Memory B cell (primary cell): ENCODE measurements at regions not wholly inside any gene's neighbourhood (a gene's known extent, or its start where the extent isn't known, plus 50 kb on each side); places are given as distances from the start of the nearest gene placed in this dataset.
"Not testable (repeated sequence)": the region's sequence is repeated elsewhere in the genome, so short reads cannot be mapped to it uniquely, and the experiment has no call there.

Experiments used
- ATAC-seq: fragments of 150-1000 bp; cut with Tn5 transposase; 2 replicates; pipeline ENCODE4 v1.10.0; 2021; ENCODE audit warnings: low read depth, mild to moderate bottlenecking, moderate library complexity
- DNase-seq, 2 donors: peaks; one replicate each; pipeline ENCODE4 v3.0.0; 2022; ENCODE audit warnings: low spot score in 2 of 2
- H3K27ac Mint-ChIP-seq: one replicate; pipeline ENCODE4 v1.8.0; 2022; ENCODE audit warnings: mild to moderate bottlenecking, moderate library complexity, mixed read lengths
- H3K27me3 Mint-ChIP-seq: one replicate; pipeline ENCODE4 v1.8.0; 2022; ENCODE audit warnings: mixed read lengths
- H3K36me3 Mint-ChIP-seq: one replicate; pipeline ENCODE4 v1.8.0; 2022; ENCODE audit warnings: mild to moderate bottlenecking, mixed read lengths
- H3K4me1 Mint-ChIP-seq: one replicate; pipeline ENCODE4 v1.8.0; 2022; ENCODE audit warnings: mixed read lengths
- H3K4me3 Mint-ChIP-seq: one replicate; pipeline ENCODE4 v1.8.0; 2022; ENCODE audit warnings: mild to moderate bottlenecking, moderate library complexity, mixed read lengths
- H3K9me3 Mint-ChIP-seq: one replicate; pipeline ENCODE4 v1.8.0; 2022; ENCODE audit warnings: mixed read lengths

- no peak overlapping the region for H3K4me3 Mint-ChIP-seq
- H3K4me1 Mint-ChIP-seq: no peaks in the 10 kb centered on the region
- no peak for ATAC-seq
- H3K36me3 Mint-ChIP-seq: no peaks in the 10 kb centered on the region
- H3K27me3 Mint-ChIP-seq: no peaks in the 10 kb centered on the region
- no peak overlapping the region for H3K27ac Mint-ChIP-seq
- peaks cover 3% of the 10 kb centered on the region for H3K9me3 Mint-ChIP-seq
- no peak for DNase-seq
Observed at GRCh38 chr10:130713731-130714130, 577.5 kb downstream of the GLRX3 start.

- Mint-ChIP-seq H3K27me3 (no peaks in the 10 kb centered on the region), H3K36me3 (no peaks in the 10 kb centered on the region), H3K4me1 (no peaks in the 10 kb centered on the region), H3K27ac (no peak overlapping the region), H3K4me3 (no peak overlapping the region), H3K9me3 (peaks cover 1% of the 10 kb centered on the region)
- DNase-seq (no peak), ATAC-seq (no peak)
Observed at GRCh38 chr10:130714742-130715467, 578.7 kb downstream of the GLRX3 start.

- H3K27ac Mint-ChIP-seq: no peak overlapping the region
- DNase-seq (no peak), ATAC-seq (no peak)
- H3K27me3 Mint-ChIP-seq: no peaks in the 10 kb centered on the region
- no peaks in the 10 kb centered on the region for H3K36me3 Mint-ChIP-seq
- no peak overlapping the region for H3K4me3 Mint-ChIP-seq
- H3K9me3 Mint-ChIP-seq: peaks cover 1% of the 10 kb centered on the region
- no peaks in the 10 kb centered on the region for H3K4me1 Mint-ChIP-seq
Observed at GRCh38 chr10:130715686-130716670, 579.8 kb downstream of the GLRX3 start.

- no peak for DNase-seq
- no peak for ATAC-seq
- H3K4me3 Mint-ChIP-seq: no peak overlapping the region
- H3K36me3 Mint-ChIP-seq: no peaks in the 10 kb centered on the region
- no peaks in the 10 kb centered on the region for H3K4me1 Mint-ChIP-seq
- H3K27me3 Mint-ChIP-seq: no peaks in the 10 kb centered on the region
- no peak overlapping the region for H3K27ac Mint-ChIP-seq
- peaks cover 1% of the 10 kb centered on the region for H3K9me3 Mint-ChIP-seq
Observed at GRCh38 chr10:130717083-130717482, 580.9 kb downstream of the GLRX3 start.

- not testable (repeated sequence) for H3K4me1 Mint-ChIP-seq, H3K27ac Mint-ChIP-seq, H3K36me3 Mint-ChIP-seq, H3K27me3 Mint-ChIP-seq, DNase-seq, H3K9me3 Mint-ChIP-seq, H3K4me3 Mint-ChIP-seq, ATAC-seq
Observed at GRCh38 chr10:130718744-130719447, 582.7 kb downstream of the GLRX3 start.

GRCh38 chr10:130719448-130719752 lies 583.2 kb downstream of the GLRX3 start:
- H3K27ac Mint-ChIP-seq: no peak overlapping the region
- no peak overlapping the region for H3K4me3 Mint-ChIP-seq
- peaks cover 1% of the 10 kb centered on the region for H3K9me3 Mint-ChIP-seq
- H3K36me3 Mint-ChIP-seq: no peaks in the 10 kb centered on the region
- H3K4me1 Mint-ChIP-seq: no peaks in the 10 kb centered on the region
- no peaks in the 10 kb centered on the region for H3K27me3 Mint-ChIP-seq
- ATAC-seq (no peak), DNase-seq (no peak)

GRCh38 chr10:130720235-130720634 lies 584.0 kb downstream of the GLRX3 start:
- DNase-seq: no peak
- ATAC-seq: no peak
- Mint-ChIP-seq H3K4me1 (no peaks in the 10 kb centered on the region), H3K27ac (no peak overlapping the region), H3K9me3 (peaks cover 1% of the 10 kb centered on the region), H3K4me3 (no peak overlapping the region), H3K36me3 (no peaks in the 10 kb centered on the region), H3K27me3 (no peaks in the 10 kb centered on the region)

- no peaks in the 10 kb centered on the region for H3K4me1 Mint-ChIP-seq
- no peak overlapping the region for H3K27ac Mint-ChIP-seq
- H3K4me3 Mint-ChIP-seq: no peak overlapping the region
- no peaks in the 10 kb centered on the region for H3K36me3 Mint-ChIP-seq
- ATAC-seq: no peak
- DNase-seq: no peak
- no peaks in the 10 kb centered on the region for H3K27me3 Mint-ChIP-seq
- peaks cover 1% of the 10 kb centered on the region for H3K9me3 Mint-ChIP-seq
Observed at GRCh38 chr10:130721971-130722370, 585.8 kb downstream of the GLRX3 start.

GRCh38 chr10:130723704-130724103 lies 587.5 kb downstream of the GLRX3 start:
- Mint-ChIP-seq H3K27ac (no peak overlapping the region), H3K4me3 (no peak overlapping the region), H3K4me1 (no peaks in the 10 kb centered on the region), H3K36me3 (no peaks in the 10 kb centered on the region), H3K27me3 (no peaks in the 10 kb centered on the region), H3K9me3 (no peaks in the 10 kb centered on the region)
- no peak for ATAC-seq
- DNase-seq: no peak

GRCh38 chr10:130725474-130725970 lies 586.0 kb downstream of the TCERG1L start:
- DNase-seq: no peak
- Mint-ChIP-seq H3K4me3 (no peak overlapping the region), H3K9me3 (no peaks in the 10 kb centered on the region), H3K27ac (no peak overlapping the region), H3K4me1 (no peaks in the 10 kb centered on the region), H3K36me3 (no peaks in the 10 kb centered on the region), H3K27me3 (no peaks in the 10 kb centered on the region)
- ATAC-seq: no peak

- ATAC-seq (no peak), DNase-seq (no peak)
- Mint-ChIP-seq H3K27me3 (no peaks in the 10 kb centered on the region), H3K4me1 (no peaks in the 10 kb centered on the region), H3K9me3 (no peaks in the 10 kb centered on the region), H3K27ac (no peak overlapping the region), H3K4me3 (no peak overlapping the region), H3K36me3 (no peaks in the 10 kb centered on the region)
Observed at GRCh38 chr10:130726996-130727725, 584.4 kb downstream of the TCERG1L start.

- Mint-ChIP-seq H3K9me3 (no peaks in the 10 kb centered on the region), H3K36me3 (no peaks in the 10 kb centered on the region), H3K27ac (no peak overlapping the region), H3K27me3 (no peaks in the 10 kb centered on the region), H3K4me1 (no peaks in the 10 kb centered on the region), H3K4me3 (no peak overlapping the region)
- ATAC-seq (no peak), DNase-seq (no peak)
Observed at GRCh38 chr10:130727766-130728490, 583.6 kb downstream of the TCERG1L start.

- Mint-ChIP-seq H3K27ac (no peak overlapping the region), H3K9me3 (no peaks in the 10 kb centered on the region), H3K4me3 (no peak overlapping the region), H3K27me3 (no peaks in the 10 kb centered on the region), H3K4me1 (no peaks in the 10 kb centered on the region), H3K36me3 (no peaks in the 10 kb centered on the region)
- ATAC-seq (no peak), DNase-seq (no peak)
Observed at GRCh38 chr10:130728531-130729215, 582.8 kb downstream of the TCERG1L start.
